B cell (primary cell): ENCODE measurements at regions not wholly inside any gene's neighbourhood (a gene's known extent, or its start where the extent isn't known, plus 50 kb on each side); places are given as distances from the start of the nearest gene placed in this dataset.

ENCODE experiments used
- ATAC-seq: fragments of 200-7000 bp; cut with Tn5 transposase; one replicate; pipeline ENCODE4 v1.10.0; 2021; ENCODE audit warnings: low read depth, mild to moderate bottlenecking, moderate number of reproducible peaks, moderate library complexity
- CTCF ChIA-PET: fragments of 350-600 bp; sonication (Branson Sonifier 250); formaldehyde crosslinking; loops from one replicate; lab custom pipeline; 2021; ENCODE audit warnings: antibody characterized with exemption, inconsistent platforms; lab: Charles Lee
- POLR2A ChIA-PET: fragments of 350-600 bp; sonication (Branson Sonifier 250); formaldehyde crosslinking; loops from one replicate; lab custom pipeline; 2021; ENCODE audit warnings: antibody characterized with exemption; lab: Charles Lee
- DNase-seq: peaks from one replicate; pipeline ENCODE4 v3.0.0; 2013
- H2AFZ ChIP-seq: 2 replicates; pipeline ENCODE4 v1.6.1; 2012; ENCODE audit warnings: mild to moderate bottlenecking, low read depth, low read length; ENCODE audit not compliant: insufficient read depth, poor library complexity, severe bottlenecking
- H3K27ac ChIP-seq, 2 donors: 1 replicate in 1 of 2; 2 replicates in 1 of 2; pipeline ENCODE4 v1.5.1; 2012 to 2013; ENCODE audit warnings: low read length in 2 of 2, mild to moderate bottlenecking in 2 of 2, moderate library complexity in 1 of 2
- H3K27me3 ChIP-seq, 4 experiments: fragments of 200-600 bp in 1 of 4; sonication (generic) in 1 of 4; replicated peaks in 1 of 4; 1 replicate in 2 of 4; 2 replicates in 2 of 4; pipeline versions ENCODE4 v1.6.1 to v1.7.0; 2013 to 2016; ENCODE audit warnings: low read length in 3 of 4, mild to moderate bottlenecking in 2 of 4, mixed read lengths in 1 of 4, moderate library complexity in 1 of 4; ENCODE audit not compliant: insufficient read depth in 4 of 4, control insufficient read depth in 3 of 4; ENCODE audit errors: control extremely low read depth in 1 of 4
- H3K36me3 ChIP-seq, 2 experiments: replicated peaks in 1 of 2; 1 replicate in 1 of 2; 2 replicates in 1 of 2; pipeline versions ENCODE4 v1.6.1 to v1.7.1; 2013; ENCODE audit warnings: low read length in 1 of 2; ENCODE audit not compliant: insufficient read depth in 2 of 2, control insufficient read depth in 1 of 2; ENCODE audit errors: control extremely low read depth in 1 of 2, extremely low read depth in 1 of 2
- H3K4me1 ChIP-seq, 2 donors: fragments of 200-600 bp in 1 of 2; sonication (generic) in 1 of 2; 1 replicate in 1 of 2; 2 replicates in 1 of 2; pipeline versions ENCODE4 v1.5.1 to v1.6.1; 2013 to 2017; ENCODE audit warnings: low read length in 2 of 2; ENCODE audit not compliant: control insufficient read depth in 2 of 2, insufficient read depth in 2 of 2
- H3K4me2 ChIP-seq: replicated peaks from 2 replicates; pipeline ENCODE3; 2012; ENCODE audit warnings: mild to moderate bottlenecking, low read depth, low read length; ENCODE audit not compliant: poor library complexity, severe bottlenecking
- H3K4me3 ChIP-seq, 5 experiments: fragments of 200-600 bp in 1 of 5; sonication (generic) in 1 of 5; 1 replicate in 3 of 5; 2 replicates in 2 of 5; pipeline versions ENCODE4 v1.5.1 to v1.7.0; 2011 to 2016; ENCODE audit warnings: low read length in 4 of 5, mild to moderate bottlenecking in 4 of 5, low read depth in 2 of 5, control low read depth in 1 of 5, moderate library complexity in 1 of 5; ENCODE audit not compliant: insufficient read depth in 1 of 5; ENCODE audit errors: control extremely low read depth in 1 of 5, extremely low read depth in 1 of 5
- H3K79me2 ChIP-seq: fragments of 200-600 bp; sonication (generic); one replicate; pipeline ENCODE4 v1.6.0; 2016; ENCODE audit warnings: low read length; ENCODE audit not compliant: control insufficient read depth, insufficient read depth
- H3K9ac ChIP-seq: fragments of 200-600 bp; sonication (generic); 2 replicates; pipeline ENCODE4 v1.6.1; 2017; ENCODE audit warnings: mild to moderate bottlenecking, low read length, moderate library complexity
- H3K9me3 ChIP-seq, 3 donors: one replicate each; pipeline versions ENCODE4 v1.6.1 to v1.7.1; 2013; ENCODE audit warnings: low read length in 2 of 3; ENCODE audit not compliant: control insufficient read depth in 2 of 3, insufficient read depth in 1 of 3; ENCODE audit errors: control extremely low read depth in 1 of 3
- H4K20me1 ChIP-seq: 2 replicates; pipeline ENCODE4 v1.6.0; 2012; ENCODE audit warnings: mild to moderate bottlenecking, low read length; ENCODE audit not compliant: insufficient read depth, control insufficient read depth, poor library complexity, severe bottlenecking
- H3K27ac Mint-ChIP-seq: one replicate; pipeline ENCODE4 v1.8.0; 2021; ENCODE audit warnings: mixed read lengths
- H3K27me3 Mint-ChIP-seq: one replicate; pipeline ENCODE4 v1.8.0; 2021; ENCODE audit warnings: mixed read lengths
- H3K4me1 Mint-ChIP-seq: one replicate; pipeline ENCODE4 v1.8.0; 2021; ENCODE audit warnings: mixed read lengths
- H3K4me3 Mint-ChIP-seq: one replicate; pipeline ENCODE4 v1.8.0; 2021; ENCODE audit warnings: mixed read lengths
- H3K9me3 Mint-ChIP-seq: one replicate; pipeline ENCODE4 v1.8.0; 2022; ENCODE audit warnings: mixed read lengths; ENCODE audit not compliant: insufficient read depth
- EZH2 ChIP-seq: IDR thresholded peaks from 2 replicates; pipeline ENCODE4 v1.6.1; 2012; ENCODE audit warnings: borderline replicate concordance, low read depth, mild to moderate bottlenecking, moderate library complexity, low read length; ENCODE audit not compliant: insufficient read depth, poor library complexity, severe bottlenecking
- WGBS: methylation state at CpG from one replicate; pipeline ENCODE4 v1.1.5; 2013; ENCODE audit warnings: missing lambda C conversion rate; ENCODE audit not compliant: insufficient coverage; 5-methylcytosine and 5-hydroxymethylcytosine counted together
- intact Hi-C: fragments of 100-400 bp; cut with micrococcal nuclease; formaldehyde crosslinking; loops from one replicate; pipeline ENCODE4 v1.10.0; 2022
- TF ChIP-seq, protein P1 (sequence below): fragments of 200-600 bp; IDR thresholded peaks from one replicate; pipeline ENCODE4 v1.8.0; 2022; ENCODE audit warnings: antibody characterized with exemption, mild to moderate bottlenecking

DNA sequence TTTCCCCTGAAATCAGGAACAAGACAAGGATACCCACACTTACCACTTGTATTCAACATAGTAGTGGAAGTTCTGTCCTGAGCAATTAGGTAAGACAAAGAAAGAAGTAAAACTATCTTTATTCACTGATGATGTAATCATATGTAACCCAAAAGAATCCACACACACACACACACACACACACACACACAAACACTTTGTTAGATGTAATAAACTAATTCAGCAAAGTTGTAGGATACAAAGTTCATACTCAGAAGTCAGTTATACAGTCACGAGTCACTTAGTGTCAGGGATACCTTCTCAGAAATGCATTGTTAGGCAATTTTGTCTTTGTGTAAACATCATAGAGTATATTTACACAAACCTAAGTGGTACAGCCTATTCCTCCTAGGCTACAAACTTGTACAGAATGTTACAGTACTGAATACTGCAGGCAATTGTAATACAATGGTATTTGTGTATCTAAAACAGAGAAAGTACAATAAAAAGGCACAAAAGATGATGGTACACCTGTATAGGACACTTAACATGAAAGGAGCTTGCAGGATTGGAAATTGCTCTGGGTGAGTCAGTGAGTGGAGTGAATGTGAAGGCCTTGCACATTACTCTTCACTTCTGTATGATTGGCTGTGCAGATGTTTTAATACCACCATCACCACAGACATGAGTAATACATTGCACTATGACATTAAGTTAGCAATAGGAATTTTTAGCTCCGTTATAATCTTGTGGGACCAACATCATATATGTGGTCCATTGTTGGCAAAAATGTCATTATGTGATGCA, 370.1 kb downstream of the ZFHX3 start:
- Histone ChIP-seq H3K4me3 (no peak overlapping the region), H3K4me2 (no peak overlapping the region), H3K9ac (no peak overlapping the region), H3K27me3 (no peaks in the 10 kb centered on the region), H3K9me3 (peaks cover 0 to 4% (median 1%) of the 10 kb centered on the region in 3 donors), H2AFZ (no peak overlapping the region), H3K4me1 (no peaks in the 10 kb centered on the region), H3K27ac (no peak overlapping the region), H3K79me2 (no peaks in the 10 kb centered on the region), H3K36me3 (no peaks in the 10 kb centered on the region), H4K20me1 (no peaks in the 10 kb centered on the region)
- intact Hi-C loops: no loop called here
- H3K9me3 Mint-ChIP-seq: peaks cover 4% of the 10 kb centered on the region
- H3K27ac Mint-ChIP-seq: no peak overlapping the region
- H3K4me3 Mint-ChIP-seq: no peak overlapping the region
- ATAC-seq: no peak
- CTCF ChIA-PET: no interaction called here
- POLR2A ChIA-PET: no interaction called here
- DNase-seq: no peak
- no peak for TF ChIP-seq EZH2
- TF ChIP-seq, protein P1, sequence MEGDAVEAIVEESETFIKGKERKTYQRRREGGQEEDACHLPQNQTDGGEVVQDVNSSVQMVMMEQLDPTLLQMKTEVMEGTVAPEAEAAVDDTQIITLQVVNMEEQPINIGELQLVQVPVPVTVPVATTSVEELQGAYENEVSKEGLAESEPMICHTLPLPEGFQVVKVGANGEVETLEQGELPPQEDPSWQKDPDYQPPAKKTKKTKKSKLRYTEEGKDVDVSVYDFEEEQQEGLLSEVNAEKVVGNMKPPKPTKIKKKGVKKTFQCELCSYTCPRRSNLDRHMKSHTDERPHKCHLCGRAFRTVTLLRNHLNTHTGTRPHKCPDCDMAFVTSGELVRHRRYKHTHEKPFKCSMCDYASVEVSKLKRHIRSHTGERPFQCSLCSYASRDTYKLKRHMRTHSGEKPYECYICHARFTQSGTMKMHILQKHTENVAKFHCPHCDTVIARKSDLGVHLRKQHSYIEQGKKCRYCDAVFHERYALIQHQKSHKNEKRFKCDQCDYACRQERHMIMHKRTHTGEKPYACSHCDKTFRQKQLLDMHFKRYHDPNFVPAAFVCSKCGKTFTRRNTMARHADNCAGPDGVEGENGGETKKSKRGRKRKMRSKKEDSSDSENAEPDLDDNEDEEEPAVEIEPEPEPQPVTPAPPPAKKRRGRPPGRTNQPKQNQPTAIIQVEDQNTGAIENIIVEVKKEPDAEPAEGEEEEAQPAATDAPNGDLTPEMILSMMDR: no peak
- H3K27me3 Mint-ChIP-seq: no peaks in the 10 kb centered on the region
- no peaks in the 10 kb centered on the region for H3K4me1 Mint-ChIP-seq
- WGBS: no CpG with 5 or more reads among the region's 2 CpGs

DNA sequence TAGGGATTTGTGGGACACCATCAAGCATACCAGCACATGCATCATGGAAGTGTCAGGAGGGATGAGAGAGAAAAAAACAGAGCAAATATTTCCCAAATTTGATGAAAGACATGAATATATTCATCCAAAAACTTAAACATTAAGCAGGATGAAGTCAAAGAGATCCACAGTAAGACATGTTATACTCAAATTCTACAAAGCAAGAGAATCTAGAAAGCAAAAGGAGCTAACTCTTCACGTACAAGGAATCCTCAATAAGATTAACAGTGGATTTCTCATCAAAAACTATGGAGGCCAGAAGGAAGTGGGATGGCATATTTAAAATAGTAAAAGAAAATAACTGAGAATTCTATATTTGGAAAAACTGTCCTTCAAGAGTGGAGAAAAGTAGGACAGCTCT, 374.8 kb downstream of the ZFHX3 start:
- CTCF ChIA-PET: no interaction called here
- H3K9ac ChIP-seq: no peak overlapping the region
- Mint-ChIP-seq H3K9me3 (peaks cover 9% of the 10 kb centered on the region), H3K27me3 (no peaks in the 10 kb centered on the region), H3K4me3 (no peak overlapping the region), H3K4me1 (no peaks in the 10 kb centered on the region), H3K27ac (no peak overlapping the region)
- H4K20me1 ChIP-seq: no peaks in the 10 kb centered on the region
- POLR2A ChIA-PET: no interaction called here
- H2AFZ ChIP-seq: no peak overlapping the region
- intact Hi-C loops: no loop called here
- no peaks in the 10 kb centered on the region for H3K36me3 ChIP-seq
- H3K4me2 ChIP-seq: no peak overlapping the region
- no peak overlapping the region for H3K4me3 ChIP-seq
- H3K9me3 ChIP-seq: peaks cover 3 to 18% (median 7%) of the 10 kb centered on the region in 3 donors
- no peak overlapping the region for H3K27ac ChIP-seq
- H3K4me1 ChIP-seq: no peaks in the 10 kb centered on the region
- DNase-seq: no peak
- TF ChIP-seq, protein P1: no peak
- no peak for TF ChIP-seq EZH2
- no peaks in the 10 kb centered on the region for H3K27me3 ChIP-seq
- WGBS: no CpG with 5 or more reads among the region's 1 CpG
- no peak for ATAC-seq
- no peaks in the 10 kb centered on the region for H3K79me2 ChIP-seq
